ENCODE measurements at regions not wholly inside any gene's neighbourhood (a gene's known extent, or its start where the extent isn't known, plus 50 kb on each side); places are given as distances from the start of the nearest gene placed in this dataset.

DNA sequence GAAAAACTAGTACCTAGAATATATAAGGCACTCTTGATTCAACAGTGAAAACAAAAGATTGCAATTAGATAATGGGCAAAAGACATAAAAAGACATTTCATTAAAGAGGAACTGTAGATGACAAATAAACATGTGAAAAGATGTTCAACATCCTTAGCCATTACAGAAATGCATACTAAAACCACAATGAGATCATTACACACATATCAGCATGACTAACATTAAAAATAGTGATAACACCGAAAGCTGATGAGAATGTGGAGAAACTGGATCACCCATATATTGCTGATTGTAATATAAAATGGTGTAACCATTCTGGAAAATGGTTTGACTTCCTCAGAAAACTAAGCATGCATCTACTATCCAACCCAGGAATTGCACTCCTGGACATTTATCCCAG, 340.3 kb downstream of the SEC16B start:
- TF ChIP-seq, protein P1, sequence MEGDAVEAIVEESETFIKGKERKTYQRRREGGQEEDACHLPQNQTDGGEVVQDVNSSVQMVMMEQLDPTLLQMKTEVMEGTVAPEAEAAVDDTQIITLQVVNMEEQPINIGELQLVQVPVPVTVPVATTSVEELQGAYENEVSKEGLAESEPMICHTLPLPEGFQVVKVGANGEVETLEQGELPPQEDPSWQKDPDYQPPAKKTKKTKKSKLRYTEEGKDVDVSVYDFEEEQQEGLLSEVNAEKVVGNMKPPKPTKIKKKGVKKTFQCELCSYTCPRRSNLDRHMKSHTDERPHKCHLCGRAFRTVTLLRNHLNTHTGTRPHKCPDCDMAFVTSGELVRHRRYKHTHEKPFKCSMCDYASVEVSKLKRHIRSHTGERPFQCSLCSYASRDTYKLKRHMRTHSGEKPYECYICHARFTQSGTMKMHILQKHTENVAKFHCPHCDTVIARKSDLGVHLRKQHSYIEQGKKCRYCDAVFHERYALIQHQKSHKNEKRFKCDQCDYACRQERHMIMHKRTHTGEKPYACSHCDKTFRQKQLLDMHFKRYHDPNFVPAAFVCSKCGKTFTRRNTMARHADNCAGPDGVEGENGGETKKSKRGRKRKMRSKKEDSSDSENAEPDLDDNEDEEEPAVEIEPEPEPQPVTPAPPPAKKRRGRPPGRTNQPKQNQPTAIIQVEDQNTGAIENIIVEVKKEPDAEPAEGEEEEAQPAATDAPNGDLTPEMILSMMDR (IDR thresholded peaks at IDR 0.05; ENCODE audit: insufficient read depth, low read length, poor library complexity, severe bottlenecking): no peak
- no peak for TF ChIP-seq EZH2phosphoT487 (conservative IDR thresholded peaks at IDR 0.05; ENCODE audit: low read length)

Measured in SU-DHL-6 (cell line).